ENCODE measurements at regions not wholly inside any gene's neighbourhood (a gene's known extent, or its start where the extent isn't known, plus 50 kb on each side); places are given as distances from the start of the nearest gene placed in this dataset.

GRCh38 chr19:31502536-31503170 lies 153.4 kb upstream of the TSHZ3 start:
- H3K27ac Mint-ChIP-seq, result no peak overlapping the region
- no peak overlapping the region for H3K4me3 Mint-ChIP-seq
- H3K36me3 Mint-ChIP-seq (ENCODE audit: low read depth), result no peaks in the 10 kb centered on the region
- no peaks in the 10 kb centered on the region for H3K4me1 Mint-ChIP-seq (ENCODE audit: low read depth)
- H3K9me3 Mint-ChIP-seq, result no peaks in the 10 kb centered on the region
- no peaks in the 10 kb centered on the region for H3K27me3 Mint-ChIP-seq (ENCODE audit: low read depth)

GRCh38 chr19:31503211-31503610 lies 154.0 kb upstream of the TSHZ3 start:
- Mint-ChIP-seq H3K27ac (no peak overlapping the region), H3K4me1 (ENCODE audit: low read depth) (no peaks in the 10 kb centered on the region), H3K36me3 (ENCODE audit: low read depth) (no peaks in the 10 kb centered on the region), H3K4me3 (no peak overlapping the region), H3K9me3 (no peaks in the 10 kb centered on the region), H3K27me3 (ENCODE audit: low read depth) (no peaks in the 10 kb centered on the region)

DNA sequence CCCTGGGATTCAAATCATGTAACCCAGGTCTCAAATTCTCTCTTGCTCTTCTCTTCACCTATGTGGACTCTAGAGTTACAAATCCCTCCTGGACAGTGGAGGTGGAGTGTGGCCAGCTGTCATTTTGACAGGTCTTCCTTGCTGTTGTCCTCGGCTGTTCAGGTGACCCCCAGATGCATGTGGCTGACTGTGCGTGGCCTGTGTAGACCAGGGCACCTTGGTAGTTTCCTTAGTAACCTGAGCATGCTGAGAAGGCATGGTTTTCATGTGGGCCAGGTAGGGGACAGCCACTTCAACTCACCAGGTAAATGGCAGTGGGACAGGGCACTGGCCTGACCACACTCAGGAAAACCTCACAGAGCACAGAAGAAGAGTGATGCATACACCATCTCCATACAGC lies 155.0 kb upstream of the TSHZ3 start:
- no peaks in the 10 kb centered on the region for H3K4me1 Mint-ChIP-seq (ENCODE audit: low read depth)
- H3K36me3 Mint-ChIP-seq (ENCODE audit: low read depth), result no peaks in the 10 kb centered on the region
- no peaks in the 10 kb centered on the region for H3K27me3 Mint-ChIP-seq (ENCODE audit: low read depth)
- H3K4me3 Mint-ChIP-seq, result no peak overlapping the region
- H3K27ac Mint-ChIP-seq, result no peak overlapping the region
- no peaks in the 10 kb centered on the region for H3K9me3 Mint-ChIP-seq

DNA sequence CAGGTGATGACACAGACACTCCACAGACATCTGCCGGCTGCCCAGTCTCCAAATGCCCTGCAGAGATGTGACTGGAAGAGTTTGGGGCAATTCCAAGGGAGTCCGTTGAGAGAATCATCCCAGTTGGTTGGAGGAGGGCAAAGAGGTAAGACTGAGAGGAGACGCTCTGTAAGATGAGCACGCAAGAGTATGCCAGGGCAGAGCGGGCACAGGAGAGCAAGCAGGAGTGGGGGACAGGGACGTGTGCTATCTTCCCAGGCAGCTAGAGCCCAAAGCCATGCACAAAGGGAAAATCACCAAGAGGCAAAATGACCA lies 156.3 kb upstream of the TSHZ3 start:
- Mint-ChIP-seq H3K4me3 (no peak overlapping the region), H3K27ac (no peak overlapping the region), H3K36me3 (ENCODE audit: low read depth) (no peaks in the 10 kb centered on the region), H3K9me3 (no peaks in the 10 kb centered on the region), H3K4me1 (ENCODE audit: low read depth) (no peaks in the 10 kb centered on the region), H3K27me3 (ENCODE audit: low read depth) (no peaks in the 10 kb centered on the region)

DNA sequence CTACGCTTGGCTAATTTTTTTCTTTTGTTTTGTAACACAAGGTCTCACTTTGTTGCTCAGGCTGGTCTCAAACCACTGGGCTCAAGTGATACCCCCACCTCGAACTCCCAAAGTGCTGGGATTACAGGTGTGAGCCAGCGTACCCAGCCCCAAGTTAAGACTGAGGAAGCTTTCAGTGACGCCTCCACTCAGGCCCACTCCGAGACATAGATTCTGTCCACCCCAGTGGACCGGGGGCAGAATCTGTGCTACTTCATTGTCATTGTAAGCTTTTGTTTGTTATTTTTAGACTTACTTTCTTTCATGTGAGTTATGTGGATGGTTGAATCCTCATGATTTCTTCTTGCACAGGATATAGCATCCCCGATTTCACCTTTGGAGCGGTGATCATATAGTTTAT lies 156.9 kb upstream of the TSHZ3 start:
- Mint-ChIP-seq H3K4me1 (ENCODE audit: low read depth) (no peaks in the 10 kb centered on the region), H3K4me3 (no peak overlapping the region)

DNA sequence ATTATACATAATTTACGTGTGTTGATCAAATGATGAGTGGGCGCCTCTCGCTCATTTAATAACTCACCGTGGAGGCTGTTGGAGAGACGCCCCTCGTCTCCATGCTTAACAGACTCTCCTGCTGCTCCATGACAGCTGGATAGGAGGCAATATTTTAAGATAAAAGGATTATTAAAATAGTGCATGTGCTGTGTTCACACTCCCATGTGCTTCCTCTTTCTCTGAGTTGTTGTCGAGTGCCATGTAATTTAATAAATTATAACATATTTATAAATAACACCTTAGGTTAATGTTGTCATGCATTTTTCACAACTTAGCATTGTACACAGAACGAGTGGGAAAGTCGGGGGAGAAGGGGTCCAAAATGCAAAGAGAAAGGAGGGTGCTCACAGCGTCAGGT lies 161.4 kb upstream of the TSHZ3 start:
- no peaks in the 10 kb centered on the region for H3K36me3 Mint-ChIP-seq (ENCODE audit: low read depth)
- no peak overlapping the region for H3K27ac Mint-ChIP-seq
- no peaks in the 10 kb centered on the region for H3K4me1 Mint-ChIP-seq (ENCODE audit: low read depth)
- no peaks in the 10 kb centered on the region for H3K9me3 Mint-ChIP-seq
- H3K27me3 Mint-ChIP-seq (ENCODE audit: low read depth), result no peaks in the 10 kb centered on the region
- no peak overlapping the region for H3K4me3 Mint-ChIP-seq

More for the DNA sequence above, 156.9 kb upstream of the TSHZ3 start:
- H3K36me3 Mint-ChIP-seq (ENCODE audit: low read depth), result no peaks in the 10 kb centered on the region
- H3K27ac Mint-ChIP-seq, result no peak overlapping the region
- H3K9me3 Mint-ChIP-seq, result no peaks in the 10 kb centered on the region
- H3K27me3 Mint-ChIP-seq (ENCODE audit: low read depth), result no peaks in the 10 kb centered on the region

DNA sequence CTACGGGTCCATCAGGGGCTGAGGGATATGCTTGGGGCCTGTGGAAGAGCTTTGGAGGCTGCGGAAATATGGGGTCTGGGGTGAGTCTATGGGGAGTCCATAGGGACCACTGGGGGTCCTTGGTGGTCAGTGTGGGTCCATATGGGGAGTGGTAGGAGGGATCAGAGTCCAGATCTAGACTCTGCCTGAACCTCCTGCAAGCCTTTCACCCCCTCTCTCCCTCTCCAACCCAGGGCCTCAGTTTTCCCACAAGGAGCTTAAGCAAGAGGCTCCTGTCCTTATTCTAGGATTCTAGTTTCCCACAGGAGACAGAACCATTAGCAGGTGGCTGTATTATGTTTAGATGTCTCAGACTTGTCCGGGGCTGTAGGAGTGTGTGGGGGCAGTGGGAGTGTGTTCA lies 161.9 kb upstream of the TSHZ3 start:
- H3K27me3 Mint-ChIP-seq (ENCODE audit: low read depth), result no peaks in the 10 kb centered on the region
- H3K4me3 Mint-ChIP-seq, result no peak overlapping the region
- H3K27ac Mint-ChIP-seq, result no peak overlapping the region
- H3K9me3 Mint-ChIP-seq, result no peaks in the 10 kb centered on the region
- H3K4me1 Mint-ChIP-seq (ENCODE audit: low read depth), result no peaks in the 10 kb centered on the region
- H3K36me3 Mint-ChIP-seq (ENCODE audit: low read depth), result no peaks in the 10 kb centered on the region

DNA sequence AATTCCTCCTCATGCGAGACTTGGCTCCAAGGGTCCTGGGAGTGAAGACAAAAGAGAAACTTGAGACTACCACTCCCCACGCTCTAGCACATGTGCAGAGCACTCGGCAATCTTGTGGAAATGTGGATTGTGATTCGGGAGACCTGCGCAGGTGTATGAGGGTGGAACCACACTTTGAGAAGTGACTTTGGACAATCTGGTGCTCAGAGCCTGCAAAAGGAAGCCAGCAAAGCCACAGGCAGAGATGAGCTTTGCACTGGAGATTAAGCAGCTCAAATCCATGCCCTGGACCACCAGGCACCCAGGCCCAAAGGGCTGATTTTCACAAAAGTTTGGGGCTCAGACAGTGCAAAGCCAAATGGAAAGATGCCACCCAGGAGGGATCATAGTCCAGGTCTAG lies 162.5 kb upstream of the TSHZ3 start:
- Mint-ChIP-seq H3K36me3 (ENCODE audit: low read depth) (no peaks in the 10 kb centered on the region), H3K27me3 (ENCODE audit: low read depth) (no peaks in the 10 kb centered on the region), H3K4me3 (no peak overlapping the region), H3K27ac (no peak overlapping the region), H3K4me1 (ENCODE audit: low read depth) (no peaks in the 10 kb centered on the region), H3K9me3 (no peaks in the 10 kb centered on the region)

- Mint-ChIP-seq H3K4me1 (ENCODE audit: low read depth) (no peaks in the 10 kb centered on the region), H3K4me3 (no peak overlapping the region), H3K9me3 (peaks cover 3% of the 10 kb centered on the region), H3K36me3 (ENCODE audit: low read depth) (no peaks in the 10 kb centered on the region), H3K27me3 (ENCODE audit: low read depth) (no peaks in the 10 kb centered on the region), H3K27ac (no peak overlapping the region)
Observed at GRCh38 chr19:31512181-31512970, 163.1 kb upstream of the TSHZ3 start.

DNA sequence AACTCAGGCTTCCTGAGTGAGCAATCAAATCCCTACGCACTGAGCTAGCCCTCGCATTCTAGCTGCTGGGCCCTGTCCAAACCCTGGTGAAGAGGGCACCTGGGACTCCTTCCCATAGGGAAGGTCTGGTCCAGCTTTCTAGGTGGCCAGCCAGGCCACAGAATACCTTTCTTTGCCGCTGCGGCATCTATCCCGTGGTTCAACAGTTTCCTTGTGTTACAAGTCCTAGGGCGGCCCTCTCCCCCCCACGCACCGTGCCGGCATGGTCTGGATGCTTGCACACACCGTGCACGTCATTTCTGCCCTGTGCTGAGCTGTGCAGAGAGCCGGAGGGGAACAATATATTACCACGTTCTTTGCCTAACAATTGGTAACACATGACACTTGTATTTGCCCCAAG lies 164.6 kb upstream of the TSHZ3 start:
- H3K4me3 Mint-ChIP-seq, result no peak overlapping the region
- no peaks in the 10 kb centered on the region for H3K27me3 Mint-ChIP-seq (ENCODE audit: low read depth)
- no peaks in the 10 kb centered on the region for H3K4me1 Mint-ChIP-seq (ENCODE audit: low read depth)
- no peaks in the 10 kb centered on the region for H3K36me3 Mint-ChIP-seq (ENCODE audit: low read depth)
- H3K27ac Mint-ChIP-seq, result no peak overlapping the region
- peaks cover 3% of the 10 kb centered on the region for H3K9me3 Mint-ChIP-seq

- H3K36me3 Mint-ChIP-seq (ENCODE audit: low read depth), result no peaks in the 10 kb centered on the region
- no peaks in the 10 kb centered on the region for H3K4me1 Mint-ChIP-seq (ENCODE audit: low read depth)
- no peak overlapping the region for H3K27ac Mint-ChIP-seq
- no peaks in the 10 kb centered on the region for H3K27me3 Mint-ChIP-seq (ENCODE audit: low read depth)
- H3K4me3 Mint-ChIP-seq, result no peak overlapping the region
- H3K9me3 Mint-ChIP-seq, result peaks cover 13% of the 10 kb centered on the region
Observed at GRCh38 chr19:31515931-31516330, 166.7 kb upstream of the TSHZ3 start.

DNA sequence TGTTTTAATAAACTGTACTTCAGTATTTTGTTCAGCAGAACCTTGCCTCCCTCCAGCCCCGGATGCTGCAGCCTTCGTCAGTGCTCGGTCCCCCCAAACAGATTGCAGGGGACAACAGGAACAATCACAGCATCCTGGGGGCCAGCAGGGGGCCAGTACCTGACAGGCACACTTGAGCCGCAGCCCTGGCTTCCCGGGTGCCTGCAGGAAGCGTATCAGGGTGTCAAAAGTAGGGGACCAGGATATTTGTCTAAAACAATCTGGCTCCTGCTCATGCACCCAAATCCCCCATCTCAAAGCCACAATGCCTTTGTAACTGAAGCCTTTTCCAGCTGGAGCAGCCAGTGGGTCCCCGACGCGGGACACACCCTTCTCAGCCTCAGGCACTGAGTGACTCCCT lies 167.5 kb upstream of the TSHZ3 start:
- H3K36me3 Mint-ChIP-seq (ENCODE audit: low read depth), result no peaks in the 10 kb centered on the region
- H3K4me3 Mint-ChIP-seq, result no peak overlapping the region
- no peaks in the 10 kb centered on the region for H3K27me3 Mint-ChIP-seq (ENCODE audit: low read depth)
- no peak overlapping the region for H3K27ac Mint-ChIP-seq
- H3K9me3 Mint-ChIP-seq, result peaks cover 16% of the 10 kb centered on the region
- no peaks in the 10 kb centered on the region for H3K4me1 Mint-ChIP-seq (ENCODE audit: low read depth)

DNA sequence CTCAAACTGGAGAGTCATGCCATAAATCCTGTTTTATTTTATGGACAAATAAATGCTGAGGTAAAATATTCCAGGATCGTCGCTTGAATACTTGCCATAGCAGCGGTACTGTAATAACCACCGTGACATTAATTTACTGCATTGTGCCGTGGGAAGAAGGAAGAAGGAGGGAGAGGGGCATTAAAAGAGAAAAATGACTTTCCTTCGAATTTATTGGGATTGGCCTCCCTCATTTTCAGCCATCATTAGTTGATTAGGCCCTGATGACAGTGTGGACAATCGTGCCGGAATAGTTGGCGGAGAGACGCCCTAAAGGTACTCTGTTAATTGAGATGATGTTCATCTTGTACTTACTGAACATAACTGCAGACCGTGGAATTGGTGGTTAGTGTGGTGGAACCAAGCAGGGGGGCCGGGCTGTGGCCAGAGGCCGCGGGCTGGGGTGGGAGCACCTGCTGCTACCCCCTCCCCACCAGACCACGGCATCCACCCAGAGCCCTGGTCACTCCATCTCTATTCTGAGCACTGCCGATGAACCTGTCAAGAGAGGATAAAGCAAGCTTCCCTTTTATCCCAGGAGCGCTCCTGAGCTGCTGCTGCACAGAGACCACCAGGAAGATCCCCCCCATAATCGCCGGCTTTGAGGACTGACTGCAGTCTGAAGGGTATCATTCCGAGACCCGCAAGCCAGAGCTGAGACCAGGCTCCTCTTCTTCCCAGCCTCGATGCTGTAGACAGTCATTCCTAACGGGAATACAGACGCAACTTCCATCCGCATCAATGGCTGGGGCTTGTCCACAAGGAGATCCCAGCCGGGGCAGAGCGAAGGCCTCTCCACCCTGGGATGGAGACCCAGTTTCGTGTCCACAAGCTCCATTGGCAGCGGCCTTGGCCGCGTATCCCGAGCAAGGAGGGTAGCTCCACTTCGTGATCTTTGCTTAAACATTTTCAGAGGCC lies 168.3 kb upstream of the TSHZ3 start:
- Mint-ChIP-seq H3K4me1 (ENCODE audit: low read depth) (no peaks in the 10 kb centered on the region), H3K4me3 (no peak overlapping the region), H3K9me3 (peaks cover 16% of the 10 kb centered on the region)

GRCh38 chr19:31518216-31519020 lies 169.2 kb upstream of the TSHZ3 start:
- no peaks in the 10 kb centered on the region for H3K4me1 Mint-ChIP-seq (ENCODE audit: low read depth)
- H3K27ac Mint-ChIP-seq, result no peak overlapping the region
- H3K9me3 Mint-ChIP-seq, result peaks cover 16% of the 10 kb centered on the region
- H3K36me3 Mint-ChIP-seq (ENCODE audit: low read depth), result no peaks in the 10 kb centered on the region
- H3K4me3 Mint-ChIP-seq, result no peak overlapping the region
- H3K27me3 Mint-ChIP-seq (ENCODE audit: low read depth), result no peaks in the 10 kb centered on the region

More for the DNA sequence above, 168.3 kb upstream of the TSHZ3 start:
- Mint-ChIP-seq H3K27me3 (ENCODE audit: low read depth) (no peaks in the 10 kb centered on the region), H3K27ac (no peak overlapping the region), H3K36me3 (ENCODE audit: low read depth) (no peaks in the 10 kb centered on the region)
